Progenitor cell of endocrine pancreas (in vitro differentiated cells): ENCODE measurements at regions not wholly inside any gene's neighbourhood (a gene's known extent, or its start where the extent isn't known, plus 50 kb on each side); places are given as distances from the start of the nearest gene placed in this dataset.
A peak's percentile ranks its signal among the peaks of the same experiment; 100 is the strongest.

Source experiments
- DNase-seq: peaks from one replicate; pipeline ENCODE4 v3.0.0; 2021; ENCODE audit warnings: low spot score; ENCODE audit not compliant: unreplicated experiment
- H3K27ac Mint-ChIP-seq: 2 replicates; pipeline ENCODE4 v1.8.0; 2021; ENCODE audit warnings: mild to moderate bottlenecking, moderate library complexity, mixed read lengths
- H3K27me3 Mint-ChIP-seq: 2 replicates; pipeline ENCODE4 v1.8.0; 2021; ENCODE audit warnings: mixed read lengths
- H3K36me3 Mint-ChIP-seq: 2 replicates; pipeline ENCODE4 v1.8.0; 2022; ENCODE audit warnings: mixed read lengths; ENCODE audit not compliant: insufficient read depth
- H3K4me1 Mint-ChIP-seq: 2 replicates; pipeline ENCODE4 v1.8.0; 2021; ENCODE audit warnings: low read depth, mixed read lengths
- H3K4me3 Mint-ChIP-seq: 2 replicates; pipeline ENCODE4 v1.8.0; 2021; ENCODE audit warnings: low read depth, mild to moderate bottlenecking, moderate library complexity, mixed read lengths
- H3K9me3 Mint-ChIP-seq: 2 replicates; pipeline ENCODE4 v1.8.0; 2021; ENCODE audit warnings: low read depth, mixed read lengths
- CTCF ChIP-seq: fragments of 200-600 bp; sonication (generic); IDR thresholded peaks from one replicate; pipeline ENCODE4 v1.5.0; 2021; ENCODE audit warnings: antibody characterized with exemption, mild to moderate bottlenecking; ENCODE audit not compliant: unreplicated experiment

GRCh38 chr4:28167411-28167810 lies 1306.8 kb downstream of the STIM2 start:
- H3K27me3 Mint-ChIP-seq = peaks cover 6% of the 10 kb centered on the region
- DNase-seq = no peak
- H3K27ac Mint-ChIP-seq = peak overlapping the region; percentile 62

GRCh38 chr4:28176942-28177341 lies 1316.3 kb downstream of the STIM2 start:
- H3K9me3 Mint-ChIP-seq = no peaks in the 10 kb centered on the region
- peaks cover 3% of the 10 kb centered on the region for H3K4me1 Mint-ChIP-seq
- H3K4me3 Mint-ChIP-seq = no peak overlapping the region
- no peak for TF ChIP-seq CTCF
- H3K36me3 Mint-ChIP-seq = no peaks in the 10 kb centered on the region
- DNase-seq = no peak
- H3K27ac Mint-ChIP-seq = no peak overlapping the region
- peaks cover 15% of the 10 kb centered on the region for H3K27me3 Mint-ChIP-seq

More at GRCh38 chr4:28167411-28167810, 1306.8 kb downstream of the STIM2 start:
- Mint-ChIP-seq H3K36me3 (no peaks in the 10 kb centered on the region), H3K4me1 (peaks cover 3% of the 10 kb centered on the region), H3K4me3 (no peak overlapping the region), H3K9me3 (peaks cover 5% of the 10 kb centered on the region)
- TF ChIP-seq CTCF = no peak

GRCh38 chr4:28177641-28178040 lies 1317.0 kb downstream of the STIM2 start:
- H3K27me3 Mint-ChIP-seq = peaks cover 11% of the 10 kb centered on the region
- TF ChIP-seq CTCF = no peak
- peaks cover 3% of the 10 kb centered on the region for H3K4me1 Mint-ChIP-seq
- H3K9me3 Mint-ChIP-seq = no peaks in the 10 kb centered on the region
- DNase-seq = no peak
- H3K4me3 Mint-ChIP-seq = no peak overlapping the region
- H3K36me3 Mint-ChIP-seq = no peaks in the 10 kb centered on the region
- no peak overlapping the region for H3K27ac Mint-ChIP-seq

- no peak for TF ChIP-seq CTCF
- no peaks in the 10 kb centered on the region for H3K27me3 Mint-ChIP-seq
- H3K4me1 Mint-ChIP-seq = peaks cover 3% of the 10 kb centered on the region
- no peak overlapping the region for H3K27ac Mint-ChIP-seq
- no peak overlapping the region for H3K4me3 Mint-ChIP-seq
- no peaks in the 10 kb centered on the region for H3K36me3 Mint-ChIP-seq
- H3K9me3 Mint-ChIP-seq = peaks cover 4% of the 10 kb centered on the region
- DNase-seq = no peak
These were observed 1318.5 kb downstream of the STIM2 start for GRCh38 chr4:28179126-28179525.

GRCh38 chr4:28209371-28209924 lies 1348.8 kb downstream of the STIM2 start:
- Mint-ChIP-seq H3K36me3 (no peaks in the 10 kb centered on the region), H3K9me3 (peaks cover 14% of the 10 kb centered on the region), H3K27ac (no peak overlapping the region), H3K4me3 (no peak overlapping the region), H3K27me3 (no peaks in the 10 kb centered on the region), H3K4me1 (no peaks in the 10 kb centered on the region)
- DNase-seq = no peak
- TF ChIP-seq CTCF = no peak
